GM21390 (cell line): ENCODE measurements at regions not wholly inside any gene's neighbourhood (a gene's known extent, or its start where the extent isn't known, plus 50 kb on each side); places are given as distances from the start of the nearest gene placed in this dataset.
"Not testable (repeated sequence)": the region's sequence is repeated elsewhere in the genome, so short reads cannot be mapped to it uniquely, and the experiment has no call there.

Experiments
- ATAC-seq: cut with Tn5 transposase; IDR thresholded peaks from one replicate; pipeline ENCODE4 v1.9.1; 2021; ENCODE audit not compliant: unreplicated experiment

DNA sequence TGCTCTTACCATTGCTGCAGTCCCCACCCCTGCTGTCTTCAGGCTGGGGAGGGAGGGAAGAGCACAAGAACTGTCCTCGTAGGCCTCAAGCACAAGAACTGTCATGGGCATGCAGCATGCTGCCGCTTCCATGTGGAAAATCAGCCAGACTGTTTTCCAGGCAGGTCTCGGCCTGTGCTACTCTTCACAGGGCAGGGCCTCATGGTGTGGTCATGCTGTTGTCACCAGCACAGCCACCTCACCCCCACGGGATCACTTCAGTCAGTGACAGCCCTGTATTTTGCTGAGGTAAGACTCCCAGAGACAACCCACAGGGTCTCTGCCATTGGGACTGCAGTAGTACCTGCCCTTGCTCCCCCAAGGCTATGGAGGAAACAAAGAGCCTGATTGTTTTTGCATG lies 205.3 kb downstream of the NAP1L3 start:
- no peak for ATAC-seq

DNA sequence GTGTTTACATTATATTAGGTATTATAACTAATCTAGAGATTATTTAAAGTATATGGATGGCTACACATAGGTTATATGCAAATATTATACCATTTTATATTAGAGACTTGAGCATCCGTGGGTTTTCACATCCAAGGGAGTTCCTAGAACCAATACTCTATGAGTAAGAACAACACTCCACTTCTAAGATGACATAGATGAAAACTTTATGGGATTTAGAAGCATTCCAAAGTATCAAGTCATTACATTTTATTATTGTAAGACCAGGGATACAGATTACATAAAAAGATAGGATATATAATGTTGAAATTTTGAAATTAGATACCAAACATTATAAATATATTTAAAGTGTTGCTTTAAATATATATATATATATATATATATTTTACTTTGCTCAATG lies 207.0 kb downstream of the NAP1L3 start:
- no peak for ATAC-seq

DNA sequence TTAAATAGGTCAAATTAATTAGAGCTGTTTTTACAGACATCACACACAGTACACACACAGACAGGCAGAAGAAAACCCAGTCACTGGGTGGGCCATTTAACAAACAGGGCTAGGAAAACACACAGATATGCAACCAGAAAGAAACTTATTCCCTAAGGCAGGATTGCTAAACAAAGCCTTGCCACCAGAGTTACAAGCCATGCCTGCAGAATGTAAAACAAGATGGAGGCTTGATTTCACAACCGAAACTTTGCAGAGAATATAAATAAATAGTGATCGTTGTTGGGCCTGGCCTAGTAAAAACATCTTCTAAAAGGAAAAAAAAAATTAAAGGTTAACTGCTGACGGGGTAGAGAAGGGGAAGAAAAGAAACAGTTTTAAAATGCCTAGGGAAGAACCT lies 212.3 kb downstream of the NAP1L3 start:
- no peak for ATAC-seq

DNA sequence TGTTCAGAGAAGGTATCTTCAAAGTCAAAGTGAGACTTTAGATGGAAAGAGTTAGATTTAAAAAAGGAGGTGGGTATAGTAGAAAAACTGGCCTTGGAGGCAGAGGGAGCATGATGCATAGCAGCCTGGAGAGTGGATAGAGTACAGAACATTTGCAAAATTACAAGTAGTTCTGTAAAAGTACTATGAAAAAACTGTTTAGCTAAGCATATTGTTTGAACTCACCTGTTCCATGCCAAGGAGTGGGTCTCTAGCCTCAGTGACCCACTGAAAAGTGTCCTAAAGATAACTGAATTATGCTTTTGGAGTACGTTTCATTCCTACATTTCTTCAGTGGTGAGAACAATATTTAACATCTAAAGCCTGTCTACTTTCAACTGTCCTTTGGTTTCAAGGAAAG lies 218.9 kb downstream of the NAP1L3 start:
- ATAC-seq: no peak

DNA sequence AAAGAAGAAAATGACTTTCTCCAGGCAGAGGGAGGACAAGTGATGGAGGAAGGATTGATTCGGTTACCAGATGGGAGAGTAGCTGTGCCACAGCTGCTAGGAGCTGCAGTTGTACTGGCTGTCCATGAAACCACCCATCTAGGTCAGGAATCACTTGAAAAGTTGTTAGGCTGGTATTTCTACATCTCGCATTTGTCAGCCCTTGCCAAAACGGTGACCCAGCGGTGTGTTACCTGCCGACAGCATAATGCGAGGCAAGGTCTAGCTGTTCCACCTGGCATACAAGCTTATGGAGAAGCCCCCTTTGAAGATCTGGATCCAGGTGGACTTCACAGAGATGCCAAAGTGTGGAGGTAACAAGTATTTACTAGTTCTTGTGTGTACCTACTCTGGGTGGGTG lies 238.7 kb downstream of the NAP1L3 start:
- ATAC-seq: not testable (repeated sequence)

DNA sequence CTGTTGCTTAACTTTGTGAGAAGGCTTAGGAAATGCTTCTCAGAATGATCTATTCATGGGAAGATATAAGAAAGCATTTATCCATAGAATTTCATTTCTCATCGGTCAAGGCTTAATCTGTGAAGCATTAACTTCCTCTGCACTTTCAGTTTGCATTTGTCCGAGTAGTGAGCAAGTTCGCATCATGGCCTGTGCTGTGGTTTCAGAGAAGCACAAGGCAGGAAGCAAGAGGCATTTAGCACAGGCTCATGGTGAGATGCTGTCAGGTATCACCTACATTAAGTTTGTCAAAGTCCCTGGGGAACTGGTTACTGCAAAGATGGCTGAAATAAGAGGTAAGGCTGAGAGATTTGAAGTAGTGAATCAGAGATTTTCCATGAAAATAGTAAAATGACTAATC lies 244.9 kb downstream of the NAP1L3 start:
- ATAC-seq: no peak

DNA sequence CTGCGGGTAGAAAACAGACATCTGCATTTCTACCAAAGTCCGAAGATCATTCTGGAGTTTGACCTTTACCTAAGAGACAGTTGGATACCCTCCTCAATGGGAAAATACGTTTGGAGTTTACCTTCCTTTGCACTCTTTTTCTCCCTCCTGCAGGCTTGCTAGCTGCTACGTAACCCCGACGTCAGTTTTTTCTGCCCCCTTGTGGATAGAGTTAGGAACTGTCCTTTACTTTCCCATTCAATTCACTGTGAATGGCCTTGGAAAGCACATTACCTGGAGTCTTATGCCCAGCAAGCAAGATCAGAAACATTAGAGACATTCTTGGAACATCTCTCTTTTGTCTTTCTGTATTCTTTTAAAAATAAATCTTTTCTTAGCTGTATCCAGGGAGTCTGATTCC lies 250.7 kb downstream of the NAP1L3 start:
- ATAC-seq: peak; percentile 67

DNA sequence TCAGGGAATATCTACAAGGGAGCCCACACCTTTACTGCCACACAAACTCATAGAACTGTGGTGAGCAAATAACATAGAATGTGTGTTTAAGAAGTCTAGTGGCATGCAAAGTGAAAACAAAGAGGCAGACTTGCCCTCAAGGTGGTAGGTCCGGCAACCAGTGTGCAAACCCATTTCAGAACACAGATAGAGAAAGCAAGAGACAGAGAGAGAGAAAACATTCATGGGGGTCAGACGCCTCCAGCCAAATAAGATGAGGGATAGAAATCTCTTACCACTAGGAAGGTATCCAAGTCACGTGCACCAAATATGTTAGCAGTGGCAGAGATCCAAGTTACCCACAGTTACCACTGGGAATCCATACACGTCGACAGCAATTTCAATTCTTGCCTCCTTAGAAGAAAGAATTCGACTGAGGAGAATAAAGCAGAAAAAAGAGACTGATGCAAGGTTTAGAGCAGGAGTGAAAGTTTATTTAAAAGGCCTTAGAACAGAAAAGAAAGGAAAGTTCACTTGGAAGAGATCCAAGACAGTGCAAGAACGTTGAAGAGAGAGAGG lies 252.8 kb downstream of the NAP1L3 start:
- no peak for ATAC-seq

DNA sequence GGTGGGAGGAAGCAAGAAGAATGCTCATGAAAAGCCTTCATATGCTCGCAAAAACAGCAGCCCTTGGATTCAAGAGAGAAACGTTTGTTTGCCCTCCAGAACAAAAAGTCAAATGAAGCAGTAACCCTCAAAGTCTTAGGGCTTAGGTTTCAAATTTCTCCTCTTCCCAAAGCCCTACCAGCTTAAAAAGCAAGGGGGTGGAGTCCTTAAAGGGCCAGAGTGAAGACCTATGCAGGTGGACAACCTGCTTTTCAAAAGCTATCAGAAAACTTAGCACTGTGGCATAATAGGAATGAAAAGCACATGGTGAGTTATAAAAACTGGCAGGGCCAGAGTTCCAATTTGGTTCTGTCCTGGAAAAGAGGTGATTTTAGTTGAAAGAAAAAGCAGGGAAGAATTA lies 253.3 kb downstream of the NAP1L3 start:
- no peak for ATAC-seq

DNA sequence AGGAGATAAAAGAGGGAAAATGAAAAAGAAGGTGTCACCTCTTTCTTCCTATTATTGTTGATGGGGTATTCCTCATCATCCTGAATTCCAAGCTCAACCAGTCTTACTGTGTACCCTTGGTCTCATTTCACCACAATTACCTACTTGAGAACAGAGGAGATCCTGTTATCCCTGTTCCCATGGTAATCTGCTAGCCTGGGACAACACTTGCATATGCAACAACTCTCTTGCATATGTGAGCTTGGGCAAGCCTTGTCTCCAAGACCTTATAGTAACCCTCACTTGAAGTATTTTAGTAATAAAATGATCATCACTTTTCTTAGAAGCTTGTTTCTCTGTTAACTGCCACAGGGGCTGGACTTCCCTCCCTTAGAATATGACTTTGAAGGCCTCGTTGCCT lies 253.7 kb downstream of the NAP1L3 start:
- ATAC-seq: no peak

DNA sequence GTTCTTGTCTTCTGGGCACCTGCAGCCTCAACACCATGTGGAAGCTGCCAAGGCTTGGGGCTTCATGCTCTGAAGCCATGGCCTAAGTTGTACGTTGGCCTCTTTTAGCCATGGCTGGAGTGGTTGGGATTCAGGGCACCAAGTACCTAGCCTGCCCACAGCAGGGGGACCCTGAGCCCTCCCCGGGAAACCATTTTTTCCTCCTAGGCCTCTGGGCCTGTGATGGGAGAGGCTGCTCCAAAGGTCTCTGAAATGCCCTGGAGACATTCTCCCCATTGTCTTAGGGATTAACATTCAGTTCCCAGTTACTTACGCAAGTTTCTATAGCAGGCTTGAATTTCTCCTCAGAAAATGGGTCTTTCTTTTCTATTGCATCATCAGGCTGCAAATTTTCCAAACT lies 269.3 kb downstream of the NAP1L3 start:
- ATAC-seq: no peak

DNA sequence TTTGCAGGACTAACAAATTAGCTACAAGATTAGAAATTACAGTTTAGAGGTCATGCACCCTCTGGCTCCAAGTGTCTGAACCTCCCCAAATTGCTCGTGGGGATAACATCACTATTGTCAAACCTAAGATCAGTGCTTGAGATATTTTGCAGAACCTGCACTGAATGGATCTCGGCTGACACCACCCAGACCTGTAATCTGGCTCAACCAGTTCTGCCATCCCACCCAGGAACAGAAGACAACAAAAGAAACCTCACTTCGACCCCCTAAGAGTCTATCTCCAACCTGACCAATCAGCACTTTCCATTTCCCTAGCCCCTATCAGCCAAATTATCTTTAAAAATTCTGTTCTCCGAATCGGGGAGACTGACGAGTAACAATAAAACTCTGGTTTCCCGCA lies 318.7 kb downstream of the NAP1L3 start:
- no peak for ATAC-seq

DNA sequence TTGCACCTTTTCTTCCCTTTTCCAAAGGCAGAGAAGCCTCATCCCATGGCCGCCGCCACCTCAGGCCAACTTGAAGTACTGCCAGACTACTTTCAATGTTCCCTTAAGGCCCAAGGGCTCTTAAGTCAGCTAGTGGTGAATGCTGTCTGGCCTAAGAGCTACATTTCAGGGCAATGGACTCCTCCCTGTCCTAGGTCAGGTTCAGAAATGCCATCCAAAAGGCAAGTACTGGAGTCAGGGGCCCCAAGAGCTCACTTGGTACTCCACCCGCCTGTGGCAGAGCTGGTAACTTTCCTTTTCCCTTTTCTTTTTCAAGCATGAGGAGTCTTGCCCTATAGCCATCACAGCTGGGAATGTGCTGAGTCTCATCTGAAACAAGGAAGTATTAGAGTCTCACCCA lies 327.1 kb downstream of the NAP1L3 start:
- no peak for ATAC-seq

DNA sequence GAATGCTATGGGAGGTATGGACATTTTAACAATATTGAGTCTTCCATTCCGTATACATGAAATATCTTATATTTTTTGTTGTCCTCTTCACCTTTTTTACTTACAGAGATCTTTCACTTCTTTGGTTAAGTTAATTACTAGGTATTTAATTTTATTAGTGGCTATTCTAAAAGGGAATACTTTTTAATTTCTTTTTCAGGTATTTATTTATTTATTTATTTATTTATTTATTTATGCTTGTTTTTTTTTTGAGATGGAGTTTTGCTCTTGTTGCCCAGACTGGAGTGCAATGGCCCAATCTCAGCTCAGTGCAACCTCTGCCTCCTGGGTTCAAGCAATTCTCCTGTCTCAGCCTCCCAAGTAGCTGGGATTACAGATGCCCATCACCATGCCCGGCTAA lies 329.1 kb downstream of the NAP1L3 start:
- ATAC-seq: not testable (repeated sequence)

DNA sequence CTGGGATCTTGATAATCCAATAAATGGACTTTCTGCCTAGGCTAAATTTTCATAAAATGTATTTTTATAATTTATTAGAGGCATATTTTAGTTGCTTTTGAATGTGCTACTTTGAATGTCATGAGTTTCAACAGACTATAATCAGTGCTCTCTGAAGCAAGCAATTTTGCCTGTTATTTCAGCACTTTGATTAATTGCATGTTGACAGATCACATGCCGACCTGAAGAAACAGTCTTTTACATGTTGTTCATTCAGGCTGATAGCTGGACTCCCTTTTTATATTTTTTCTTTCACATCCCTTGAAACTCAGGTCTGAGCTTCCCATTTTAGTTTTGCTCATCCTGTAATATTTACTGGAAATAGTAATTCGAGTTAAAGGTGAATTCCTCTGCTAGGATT lies 341.0 kb downstream of the NAP1L3 start:
- ATAC-seq: no peak

DNA sequence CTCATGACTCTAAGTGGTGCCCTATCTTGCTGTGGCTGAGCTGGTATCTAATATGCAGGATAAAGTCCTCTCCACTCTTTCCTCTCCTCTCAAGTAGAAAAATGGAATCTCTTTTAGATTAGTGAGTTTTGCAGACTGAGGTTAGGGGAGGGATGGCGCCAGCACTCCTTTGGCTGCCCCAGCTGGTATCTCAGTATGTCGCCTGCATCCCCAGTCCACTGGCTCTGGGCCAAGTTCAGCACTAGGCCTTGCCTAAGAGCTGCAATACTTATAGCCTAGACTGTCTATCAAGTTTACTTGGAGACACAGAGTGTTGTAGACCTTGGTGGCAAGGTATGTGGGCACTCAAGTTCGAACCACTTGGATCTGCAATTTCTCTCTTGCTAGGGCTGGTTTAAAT lies 351.3 kb downstream of the NAP1L3 start:
- no peak for ATAC-seq

DNA sequence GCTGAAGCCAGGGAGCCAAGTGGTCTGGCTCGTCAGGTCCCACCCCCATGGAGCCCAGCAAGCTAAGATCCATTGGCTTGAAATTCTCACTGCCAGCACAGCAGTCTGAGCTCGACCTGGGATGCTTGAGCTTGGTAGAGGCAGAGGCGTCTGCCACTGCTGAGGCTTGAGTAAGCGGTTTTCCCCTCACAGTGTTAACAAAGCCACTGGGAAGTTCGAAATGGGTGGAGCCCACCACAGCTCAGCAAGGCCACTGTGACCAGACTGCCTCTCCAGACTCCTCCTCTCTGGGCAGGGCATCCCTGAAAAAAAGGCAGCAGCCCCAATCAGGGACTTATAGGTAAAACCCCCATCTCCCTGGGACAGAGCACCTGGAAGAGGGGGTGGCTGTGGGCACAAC lies 353.8 kb downstream of the NAP1L3 start:
- ATAC-seq: no peak
